IMR-90 (cell line): ENCODE measurements at regions not wholly inside any gene's neighbourhood (a gene's known extent, or its start where the extent isn't known, plus 50 kb on each side); places are given as distances from the start of the nearest gene placed in this dataset.

Source experiments
- CEBPB ChIP-seq: IDR thresholded peaks from 2 replicates; pipeline ENCODE4 v1.6.1; 2012; ENCODE audit warnings: low read depth, low read length, improper control_type of control experiment
- POLR2A ChIP-seq: IDR thresholded peaks from 2 replicates; pipeline ENCODE4 v1.6.1; 2012; ENCODE audit warnings: mild to moderate bottlenecking, low read depth, low read length
- RAD21 ChIP-seq: IDR thresholded peaks from 2 replicates; pipeline ENCODE4 v1.6.1; 2012; ENCODE audit warnings: low read length, improper control_type of control experiment
- TF ChIP-seq, protein P1 (sequence below): fragments of 150-350 bp; IDR thresholded peaks from 2 replicates; pipeline ENCODE4 v1.6.1; 2017; ENCODE audit warnings: mild to moderate bottlenecking, antibody characterized with exemption, low read length, low read depth
- TF ChIP-seq, protein P2 (sequence below): conservative IDR thresholded peaks from 2 replicates; pipeline ENCODE4 v1.5.1; 2012; ENCODE audit warnings: mild to moderate bottlenecking, low read depth, low read length, improper control_type of control experiment
- TF ChIP-seq, protein P3 (sequence below): fragments of 150-350 bp; IDR thresholded peaks from 2 replicates; pipeline ENCODE4 v1.6.1; 2016; ENCODE audit warnings: low read depth, mild to moderate bottlenecking, low read length, moderate library complexity, borderline replicate concordance

GRCh38 chr2:19580264-19580663 lies 221.8 kb upstream of the OSR1 start:
- TF ChIP-seq, protein P1, sequence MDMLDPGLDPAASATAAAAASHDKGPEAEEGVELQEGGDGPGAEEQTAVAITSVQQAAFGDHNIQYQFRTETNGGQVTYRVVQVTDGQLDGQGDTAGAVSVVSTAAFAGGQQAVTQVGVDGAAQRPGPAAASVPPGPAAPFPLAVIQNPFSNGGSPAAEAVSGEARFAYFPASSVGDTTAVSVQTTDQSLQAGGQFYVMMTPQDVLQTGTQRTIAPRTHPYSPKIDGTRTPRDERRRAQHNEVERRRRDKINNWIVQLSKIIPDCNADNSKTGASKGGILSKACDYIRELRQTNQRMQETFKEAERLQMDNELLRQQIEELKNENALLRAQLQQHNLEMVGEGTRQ, result no peak
- TF ChIP-seq POLR2A, result no peak
- TF ChIP-seq, protein P2, sequence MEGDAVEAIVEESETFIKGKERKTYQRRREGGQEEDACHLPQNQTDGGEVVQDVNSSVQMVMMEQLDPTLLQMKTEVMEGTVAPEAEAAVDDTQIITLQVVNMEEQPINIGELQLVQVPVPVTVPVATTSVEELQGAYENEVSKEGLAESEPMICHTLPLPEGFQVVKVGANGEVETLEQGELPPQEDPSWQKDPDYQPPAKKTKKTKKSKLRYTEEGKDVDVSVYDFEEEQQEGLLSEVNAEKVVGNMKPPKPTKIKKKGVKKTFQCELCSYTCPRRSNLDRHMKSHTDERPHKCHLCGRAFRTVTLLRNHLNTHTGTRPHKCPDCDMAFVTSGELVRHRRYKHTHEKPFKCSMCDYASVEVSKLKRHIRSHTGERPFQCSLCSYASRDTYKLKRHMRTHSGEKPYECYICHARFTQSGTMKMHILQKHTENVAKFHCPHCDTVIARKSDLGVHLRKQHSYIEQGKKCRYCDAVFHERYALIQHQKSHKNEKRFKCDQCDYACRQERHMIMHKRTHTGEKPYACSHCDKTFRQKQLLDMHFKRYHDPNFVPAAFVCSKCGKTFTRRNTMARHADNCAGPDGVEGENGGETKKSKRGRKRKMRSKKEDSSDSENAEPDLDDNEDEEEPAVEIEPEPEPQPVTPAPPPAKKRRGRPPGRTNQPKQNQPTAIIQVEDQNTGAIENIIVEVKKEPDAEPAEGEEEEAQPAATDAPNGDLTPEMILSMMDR, result no peak
- TF ChIP-seq CEBPB, result no peak
- TF ChIP-seq, protein P3, sequence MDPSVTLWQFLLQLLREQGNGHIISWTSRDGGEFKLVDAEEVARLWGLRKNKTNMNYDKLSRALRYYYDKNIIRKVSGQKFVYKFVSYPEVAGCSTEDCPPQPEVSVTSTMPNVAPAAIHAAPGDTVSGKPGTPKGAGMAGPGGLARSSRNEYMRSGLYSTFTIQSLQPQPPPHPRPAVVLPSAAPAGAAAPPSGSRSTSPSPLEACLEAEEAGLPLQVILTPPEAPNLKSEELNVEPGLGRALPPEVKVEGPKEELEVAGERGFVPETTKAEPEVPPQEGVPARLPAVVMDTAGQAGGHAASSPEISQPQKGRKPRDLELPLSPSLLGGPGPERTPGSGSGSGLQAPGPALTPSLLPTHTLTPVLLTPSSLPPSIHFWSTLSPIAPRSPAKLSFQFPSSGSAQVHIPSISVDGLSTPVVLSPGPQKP, result no peak
- no peak for TF ChIP-seq RAD21
